HG02623 (cell line): ENCODE measurements at regions not wholly inside any gene's neighbourhood (a gene's known extent, or its start where the extent isn't known, plus 50 kb on each side); places are given as distances from the start of the nearest gene placed in this dataset.
"Not testable (repeated sequence)": the region's sequence is repeated elsewhere in the genome, so short reads cannot be mapped to it uniquely, and the experiment has no call there.

Source experiments
- ATAC-seq: cut with Tn5 transposase; IDR thresholded peaks from one replicate; pipeline ENCODE4 v1.9.1; 2021; ENCODE audit warnings: moderate library complexity; ENCODE audit not compliant: unreplicated experiment

- no peak for ATAC-seq
Observed at GRCh38 chr4:173651651-173652282, 121.7 kb upstream of the HAND2 start.

GRCh38 chr4:173647902-173648301 lies 117.9 kb upstream of the HAND2 start:
- no peak for ATAC-seq

DNA sequence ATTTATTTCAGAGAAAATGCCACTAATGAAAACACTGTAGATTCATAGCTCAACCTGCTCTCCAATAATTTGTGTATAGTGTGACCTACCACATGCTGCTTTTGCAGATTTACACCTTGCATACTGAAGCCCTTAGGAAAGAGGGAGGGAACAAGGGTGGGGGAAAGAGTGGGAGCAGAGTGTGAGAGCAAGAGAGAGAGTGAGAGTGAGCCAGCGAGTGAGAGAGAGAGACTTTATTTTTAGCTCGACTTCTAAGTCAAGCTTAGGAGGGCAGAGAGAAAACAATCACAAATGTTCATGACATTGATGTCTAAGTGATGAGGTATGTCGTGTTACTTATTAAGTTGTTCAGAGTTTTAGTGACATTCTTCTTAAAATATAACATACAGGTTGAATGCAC lies 112.5 kb upstream of the HAND2 start:
- ATAC-seq: no peak

- no peak for ATAC-seq
Observed at GRCh38 chr4:173635395-173635794, 105.4 kb upstream of the HAND2 start.

GRCh38 chr4:173626277-173626676 lies 96.2 kb upstream of the HAND2 start:
- no peak for ATAC-seq

DNA sequence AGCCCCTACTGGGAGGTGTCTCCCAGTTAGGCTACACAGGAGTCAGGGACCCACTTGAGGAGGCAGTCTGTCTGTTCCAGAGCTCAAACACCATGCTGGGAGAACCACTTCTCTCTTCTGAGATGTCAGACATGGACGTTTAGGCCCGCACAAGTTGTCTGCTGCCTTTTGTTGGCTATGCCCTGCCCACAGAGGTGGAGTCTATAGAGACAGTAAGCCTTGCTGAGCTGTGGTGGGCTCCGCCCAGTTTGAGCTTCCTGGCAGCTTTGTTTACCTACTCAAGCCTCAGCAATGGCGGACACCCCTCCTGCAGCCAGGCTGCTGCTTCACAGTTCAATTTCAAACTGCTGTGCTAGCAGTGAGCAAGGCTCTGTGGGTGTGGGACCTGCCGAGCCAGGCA lies 88.6 kb upstream of the HAND2 start:
- ATAC-seq: not testable (repeated sequence)

DNA sequence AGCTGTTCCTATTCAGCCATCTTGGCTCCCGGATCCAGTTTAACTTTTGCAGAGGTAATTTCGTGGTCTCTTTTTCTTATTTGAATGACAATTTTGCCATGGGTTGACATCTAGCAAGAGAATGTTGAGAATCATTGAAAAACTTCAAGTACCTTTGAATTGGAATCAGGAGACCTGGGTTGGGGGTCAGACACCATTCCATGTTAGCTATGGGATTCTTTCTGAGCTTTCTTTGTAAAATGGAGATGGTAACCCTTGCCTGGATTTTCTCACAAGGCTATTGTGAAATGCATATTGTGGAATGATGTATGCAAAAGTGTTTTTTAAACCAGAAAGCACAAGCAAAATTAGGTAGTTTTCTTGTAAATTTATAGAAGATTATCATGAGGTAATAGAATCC lies 79.1 kb upstream of the HAND2 start:
- ATAC-seq: no peak

- ATAC-seq: not testable (repeated sequence)
Observed at GRCh38 chr4:173608632-173609031, 78.6 kb upstream of the HAND2 start.

DNA sequence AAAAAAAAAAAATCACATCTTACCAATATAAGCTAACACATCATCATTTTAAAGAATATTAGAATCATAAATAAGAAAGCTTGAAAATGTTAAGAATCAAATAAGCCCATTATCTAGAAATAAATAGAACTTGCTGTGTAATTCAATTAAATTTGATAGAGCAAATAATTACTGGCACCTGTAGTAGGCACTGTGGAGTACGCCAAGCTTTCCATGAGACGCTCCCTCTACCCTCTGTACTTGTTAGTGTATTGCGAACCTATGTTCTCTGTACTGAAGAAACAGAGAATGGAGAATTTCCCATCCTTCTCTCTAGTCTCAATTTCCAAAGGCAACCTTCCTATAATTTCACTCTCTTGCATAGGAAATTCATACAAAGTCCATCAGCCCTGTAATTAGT lies 61.7 kb upstream of the HAND2 start:
- ATAC-seq: no peak

- ATAC-seq: no peak
Observed at GRCh38 chr4:173590697-173591096, 60.7 kb upstream of the HAND2 start.

DNA sequence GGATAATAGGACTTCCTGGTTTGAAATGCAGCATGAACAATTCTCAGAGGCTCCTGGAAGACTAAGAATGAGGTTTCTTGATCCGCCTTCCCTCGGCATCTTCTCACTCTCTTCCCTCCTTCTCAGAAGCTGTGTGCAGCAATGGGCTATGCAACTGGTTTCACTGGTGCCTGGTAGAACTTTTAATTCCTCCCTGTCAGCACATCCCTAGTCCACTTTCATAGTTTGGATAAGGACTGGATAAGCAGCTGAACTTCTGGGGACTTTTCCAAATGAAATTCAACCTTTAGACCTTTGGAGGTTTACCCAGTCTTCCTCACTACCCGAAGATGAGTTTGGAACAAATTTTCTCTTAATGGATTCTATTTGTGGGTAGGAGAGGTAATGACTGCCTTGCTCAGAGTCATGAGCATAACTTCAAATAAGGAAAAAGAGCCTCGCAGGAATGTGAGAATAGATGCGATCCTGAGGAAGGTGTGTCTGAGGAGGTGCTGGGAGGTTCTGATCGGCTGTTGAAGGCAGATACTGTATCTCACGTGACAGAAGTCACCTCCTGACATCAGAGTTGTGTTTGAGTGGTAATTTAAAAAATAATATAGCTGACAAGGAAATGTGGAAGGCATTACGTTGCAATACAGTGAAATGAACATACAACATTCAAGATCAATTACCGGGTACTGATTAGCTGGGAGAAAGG lies 56.0 kb upstream of the HAND2 start:
- no peak for ATAC-seq

DNA sequence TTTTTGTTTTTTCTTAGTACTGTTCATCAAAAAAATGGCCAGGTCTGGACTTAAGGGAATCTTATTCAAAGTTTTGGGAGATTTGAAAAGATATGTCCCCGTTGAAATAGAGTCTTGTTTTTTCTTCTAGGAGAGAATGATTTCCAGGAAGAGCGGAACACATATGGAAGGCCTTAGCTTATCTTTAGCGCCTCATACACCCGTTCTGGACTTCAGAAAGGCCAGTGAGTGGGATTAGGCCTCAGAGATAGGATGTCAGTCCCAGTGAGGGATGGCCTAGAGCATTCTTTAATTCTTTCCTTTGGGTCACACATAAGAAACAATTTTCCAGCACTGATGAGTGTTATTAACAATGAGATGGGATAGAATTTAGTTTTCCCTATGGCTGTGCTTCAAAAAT lies 54.5 kb upstream of the HAND2 start:
- ATAC-seq: no peak
